ENCODE measurements at regions not wholly inside any gene's neighbourhood (a gene's known extent, or its start where the extent isn't known, plus 50 kb on each side); places are given as distances from the start of the nearest gene placed in this dataset.

- Histone ChIP-seq H3K4me2 (ENCODE audit: low read length) (no peak overlapping the region), H3K9me3 (ENCODE audit: low read length) (no peaks in the 10 kb centered on the region), H3K9ac (ENCODE audit: low read length) (no peak overlapping the region), H3K36me3 (ENCODE audit: insufficient read depth, low read length) (no peaks in the 10 kb centered on the region), H4K20me1 (ENCODE audit: insufficient read depth, low read length) (no peaks in the 10 kb centered on the region), H3K4me3 (ENCODE audit: low read depth, low read length, poor library complexity, severe bottlenecking) (no peak overlapping the region), H3F3A (ENCODE audit: insufficient read depth, low read length) (no peaks in the 10 kb centered on the region), H3K9me2 (ENCODE audit: low read depth, low read length) (no peaks in the 10 kb centered on the region), H3K4me1 (ENCODE audit: insufficient read depth, low read length, severe bottlenecking) (no peaks in the 10 kb centered on the region), H3K27ac (ENCODE audit: low read depth, low read length, poor library complexity, severe bottlenecking) (no peak overlapping the region), H3K27me3 (ENCODE audit: insufficient read depth, low read length) (no peaks in the 10 kb centered on the region), H3K79me2 (ENCODE audit: insufficient read depth, low read length) (no peaks in the 10 kb centered on the region), H2AFZ (ENCODE audit: low read length) (no peak overlapping the region)
- TF ChIP-seq, protein P1, sequence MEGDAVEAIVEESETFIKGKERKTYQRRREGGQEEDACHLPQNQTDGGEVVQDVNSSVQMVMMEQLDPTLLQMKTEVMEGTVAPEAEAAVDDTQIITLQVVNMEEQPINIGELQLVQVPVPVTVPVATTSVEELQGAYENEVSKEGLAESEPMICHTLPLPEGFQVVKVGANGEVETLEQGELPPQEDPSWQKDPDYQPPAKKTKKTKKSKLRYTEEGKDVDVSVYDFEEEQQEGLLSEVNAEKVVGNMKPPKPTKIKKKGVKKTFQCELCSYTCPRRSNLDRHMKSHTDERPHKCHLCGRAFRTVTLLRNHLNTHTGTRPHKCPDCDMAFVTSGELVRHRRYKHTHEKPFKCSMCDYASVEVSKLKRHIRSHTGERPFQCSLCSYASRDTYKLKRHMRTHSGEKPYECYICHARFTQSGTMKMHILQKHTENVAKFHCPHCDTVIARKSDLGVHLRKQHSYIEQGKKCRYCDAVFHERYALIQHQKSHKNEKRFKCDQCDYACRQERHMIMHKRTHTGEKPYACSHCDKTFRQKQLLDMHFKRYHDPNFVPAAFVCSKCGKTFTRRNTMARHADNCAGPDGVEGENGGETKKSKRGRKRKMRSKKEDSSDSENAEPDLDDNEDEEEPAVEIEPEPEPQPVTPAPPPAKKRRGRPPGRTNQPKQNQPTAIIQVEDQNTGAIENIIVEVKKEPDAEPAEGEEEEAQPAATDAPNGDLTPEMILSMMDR (IDR thresholded peaks at IDR 0.05; ENCODE audit: low read length): no peak
- no peak for TF ChIP-seq EZH2 (IDR thresholded peaks at IDR 0.05; ENCODE audit: borderline replicate concordance, low read length)
Observed at GRCh38 chr7:85914437-85914836, 727.6 kb upstream of the SEMA3D start.

DNA sequence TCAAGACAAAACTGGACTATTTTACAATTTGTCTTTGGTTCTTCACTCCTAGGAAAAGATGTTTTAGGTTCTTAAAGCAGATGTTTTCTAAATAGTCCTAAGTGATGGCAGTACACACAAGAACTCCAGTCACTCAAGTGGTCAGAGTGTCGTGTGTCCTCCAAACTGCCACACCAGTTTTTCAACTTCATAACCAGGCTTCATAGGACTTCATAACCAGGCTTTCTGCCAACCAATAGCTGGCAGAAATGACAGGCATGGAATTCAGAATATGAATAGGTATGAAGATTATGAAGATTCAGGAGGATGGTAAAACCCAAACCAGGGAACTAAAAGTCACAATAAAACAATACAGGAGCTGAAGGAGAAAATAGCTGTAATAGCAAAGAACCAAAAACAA is 721.2 kb upstream of the SEMA3D start:
- no peaks in the 10 kb centered on the region for H3K4me1 ChIP-seq (ENCODE audit: insufficient read depth, low read length, severe bottlenecking)
- no peak overlapping the region for H3K9ac ChIP-seq (ENCODE audit: low read length)
- H2AFZ ChIP-seq (ENCODE audit: low read length): no peak overlapping the region
- H3K36me3 ChIP-seq (ENCODE audit: insufficient read depth, low read length): no peaks in the 10 kb centered on the region
- no peaks in the 10 kb centered on the region for H3K9me2 ChIP-seq (ENCODE audit: low read depth, low read length)
- H3F3A ChIP-seq (ENCODE audit: insufficient read depth, low read length): no peaks in the 10 kb centered on the region
- H3K4me2 ChIP-seq (ENCODE audit: low read length): no peak overlapping the region
- H4K20me1 ChIP-seq (ENCODE audit: insufficient read depth, low read length): no peaks in the 10 kb centered on the region
- H3K79me2 ChIP-seq (ENCODE audit: insufficient read depth, low read length): no peaks in the 10 kb centered on the region
- no peaks in the 10 kb centered on the region for H3K27me3 ChIP-seq (ENCODE audit: insufficient read depth, low read length)
- H3K9me3 ChIP-seq (ENCODE audit: low read length): no peaks in the 10 kb centered on the region
- no peak overlapping the region for H3K4me3 ChIP-seq (ENCODE audit: low read depth, low read length, poor library complexity, severe bottlenecking)
- TF ChIP-seq EZH2 (IDR thresholded peaks at IDR 0.05; ENCODE audit: borderline replicate concordance, low read length): no peak
- TF ChIP-seq, protein P1 (IDR thresholded peaks at IDR 0.05; ENCODE audit: low read length): no peak
- H3K27ac ChIP-seq (ENCODE audit: low read depth, low read length, poor library complexity, severe bottlenecking): no peak overlapping the region

DNA sequence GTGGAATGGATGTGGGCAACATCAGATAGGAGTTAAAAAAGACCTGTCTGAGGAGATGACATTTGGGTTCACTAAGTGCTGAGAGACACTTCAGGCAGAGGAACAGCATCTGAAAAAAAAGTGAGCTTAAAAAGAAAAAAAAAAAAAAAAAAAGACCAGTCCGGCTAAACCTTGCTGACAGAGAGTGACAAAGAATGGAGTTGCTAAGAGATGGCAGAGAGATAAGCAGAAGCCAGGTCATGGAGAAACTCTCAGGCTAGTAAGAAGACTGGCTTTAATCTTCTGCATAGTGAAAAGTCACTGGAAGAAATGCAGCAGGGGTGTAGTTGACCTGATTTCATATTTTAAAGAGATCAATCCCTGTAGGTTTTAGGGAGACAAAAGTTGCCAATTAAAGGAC is 711.1 kb upstream of the SEMA3D start:
- TF ChIP-seq EZH2 (IDR thresholded peaks at IDR 0.05; ENCODE audit: borderline replicate concordance, low read length): no peak
- TF ChIP-seq, protein P1 (IDR thresholded peaks at IDR 0.05; ENCODE audit: low read length): no peak
- no peaks in the 10 kb centered on the region for H3K27me3 ChIP-seq (ENCODE audit: insufficient read depth, low read length)
- no peaks in the 10 kb centered on the region for H3K9me2 ChIP-seq (ENCODE audit: low read depth, low read length)
- no peaks in the 10 kb centered on the region for H3K36me3 ChIP-seq (ENCODE audit: insufficient read depth, low read length)
- no peaks in the 10 kb centered on the region for H3K9me3 ChIP-seq (ENCODE audit: low read length)
- H3K4me1 ChIP-seq (ENCODE audit: insufficient read depth, low read length, severe bottlenecking): no peaks in the 10 kb centered on the region
- no peaks in the 10 kb centered on the region for H3F3A ChIP-seq (ENCODE audit: insufficient read depth, low read length)
- no peaks in the 10 kb centered on the region for H4K20me1 ChIP-seq (ENCODE audit: insufficient read depth, low read length)
- H3K9ac ChIP-seq (ENCODE audit: low read length): no peak overlapping the region
- H3K4me3 ChIP-seq (ENCODE audit: low read depth, low read length, poor library complexity, severe bottlenecking): no peak overlapping the region
- no peak overlapping the region for H2AFZ ChIP-seq (ENCODE audit: low read length)
- H3K79me2 ChIP-seq (ENCODE audit: insufficient read depth, low read length): no peaks in the 10 kb centered on the region
- no peak overlapping the region for H3K27ac ChIP-seq (ENCODE audit: low read depth, low read length, poor library complexity, severe bottlenecking)
- no peak overlapping the region for H3K4me2 ChIP-seq (ENCODE audit: low read length)

Measured in OCI-LY1 (cell line).